ENCODE measurements at regions not wholly inside any gene's neighbourhood (a gene's known extent, or its start where the extent isn't known, plus 50 kb on each side); places are given as distances from the start of the nearest gene placed in this dataset.

- no peak for TF ChIP-seq CTCF (IDR thresholded peaks at IDR 0.05 in 8 of 11, conservative IDR thresholded peaks at IDR 0.05 in 3 of 11)
- no peak for TF ChIP-seq POLR2A (IDR thresholded peaks at IDR 0.05)
Measured at GRCh38 chr6:146931214-146931613, 273.0 kb upstream of the STXBP5 start.

All from spleen (tissue), 7 donors.